SK-N-MC (cell line): ENCODE measurements at regions not wholly inside any gene's neighbourhood (a gene's known extent, or its start where the extent isn't known, plus 50 kb on each side); places are given as distances from the start of the nearest gene placed in this dataset.

ENCODE experiments used
- EZH2 ChIP-seq: fragments of 200-600 bp; sonication (generic); IDR thresholded peaks from one replicate; pipeline ENCODE4 v1.6.1; 2017; ENCODE audit warnings: antibody characterized with exemption
- FOXP2 ChIP-seq: optimal IDR thresholded peaks from 2 replicates; pipeline ENCODE3; 2011; ENCODE audit warnings: mild to moderate bottlenecking, moderate library complexity; ENCODE audit not compliant: insufficient read depth; ENCODE audit errors: extremely low read length, control extremely low read depth
- POLR2AphosphoS5 ChIP-seq: IDR thresholded peaks from 2 replicates; pipeline ENCODE4 v1.6.1; 2012; ENCODE audit warnings: mild to moderate bottlenecking, low read depth, low read length, borderline replicate concordance

DNA sequence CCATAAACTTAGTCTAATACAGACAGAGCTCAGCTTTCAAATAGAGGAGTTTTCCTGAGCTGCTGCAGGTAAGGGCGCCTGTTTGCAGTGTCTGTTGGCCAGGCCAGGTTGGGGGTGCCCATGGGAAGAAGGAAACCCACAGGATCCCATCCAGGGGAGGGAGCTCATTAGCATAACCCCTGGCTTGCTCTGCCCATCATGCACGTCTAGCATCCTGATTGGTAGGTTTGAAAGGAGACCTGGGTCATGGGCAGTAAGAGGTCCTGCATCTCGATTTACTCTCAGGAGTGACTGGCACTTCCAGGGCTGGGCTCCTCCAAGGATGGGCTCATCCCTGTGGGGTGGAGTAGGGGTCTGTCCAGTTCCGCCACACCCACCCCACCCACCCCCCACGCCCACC, 103.7 kb upstream of the CLDN14 start:
- no peak for TF ChIP-seq POLR2AphosphoS5
- no peak for TF ChIP-seq EZH2
- TF ChIP-seq FOXP2, result no peak
